GM18867 (cell line): ENCODE measurements at regions not wholly inside any gene's neighbourhood (a gene's known extent, or its start where the extent isn't known, plus 50 kb on each side); places are given as distances from the start of the nearest gene placed in this dataset.

Experiments used
- ATAC-seq: cut with Tn5 transposase; IDR thresholded peaks from one replicate; pipeline ENCODE4 v1.9.1; 2021; ENCODE audit warnings: mild to moderate bottlenecking, moderate library complexity; ENCODE audit not compliant: unreplicated experiment

- no peak for ATAC-seq
These were observed 1006.4 kb downstream of the ARAP2 start for GRCh38 chr4:35237924-35238323.

- no peak for ATAC-seq
These were observed 1005.5 kb downstream of the ARAP2 start for GRCh38 chr4:35238793-35239192.

GRCh38 chr4:35246493-35246892 lies 997.8 kb downstream of the ARAP2 start:
- no peak for ATAC-seq

GRCh38 chr4:35247047-35247446 lies 997.3 kb downstream of the ARAP2 start:
- no peak for ATAC-seq

GRCh38 chr4:35250331-35250730 lies 994.0 kb downstream of the ARAP2 start:
- no peak for ATAC-seq

DNA sequence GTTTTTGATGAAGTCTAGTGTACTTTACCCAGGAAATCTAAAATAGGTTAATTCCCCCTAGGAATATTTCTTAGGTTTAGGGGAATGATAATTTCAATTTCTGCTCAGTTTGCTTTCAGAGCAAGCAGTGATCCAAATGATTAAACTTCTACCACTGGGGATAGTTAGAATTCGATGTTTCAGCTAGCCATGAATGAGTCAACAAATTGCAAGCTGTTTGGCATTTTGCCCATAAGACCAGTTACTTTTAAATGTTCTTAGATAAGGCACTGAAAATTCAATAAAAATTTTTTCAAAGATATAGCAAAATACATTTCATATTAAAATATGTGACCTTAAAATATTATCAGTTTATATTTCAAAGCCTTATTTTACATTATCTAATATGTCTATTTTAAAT lies 993.6 kb downstream of the ARAP2 start:
- ATAC-seq: no peak

DNA sequence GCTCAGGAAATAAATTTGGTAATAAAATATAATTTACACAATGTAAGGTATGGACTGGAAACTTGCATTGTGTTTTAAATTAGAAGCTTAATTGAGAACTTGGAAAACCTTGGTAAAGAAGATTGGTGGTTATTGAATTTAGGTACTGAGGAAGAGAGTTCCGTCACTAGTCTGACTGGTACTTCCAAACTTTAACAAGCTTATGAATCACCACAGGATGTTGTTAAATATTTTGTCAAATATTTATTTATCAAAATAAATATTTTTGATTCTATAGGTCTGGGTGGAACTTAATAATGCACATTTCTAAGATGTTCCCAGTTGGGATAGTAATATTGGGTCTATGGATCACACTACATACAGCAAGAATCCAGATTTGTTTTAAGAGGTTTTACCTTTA lies 992.2 kb downstream of the ARAP2 start:
- no peak for ATAC-seq

DNA sequence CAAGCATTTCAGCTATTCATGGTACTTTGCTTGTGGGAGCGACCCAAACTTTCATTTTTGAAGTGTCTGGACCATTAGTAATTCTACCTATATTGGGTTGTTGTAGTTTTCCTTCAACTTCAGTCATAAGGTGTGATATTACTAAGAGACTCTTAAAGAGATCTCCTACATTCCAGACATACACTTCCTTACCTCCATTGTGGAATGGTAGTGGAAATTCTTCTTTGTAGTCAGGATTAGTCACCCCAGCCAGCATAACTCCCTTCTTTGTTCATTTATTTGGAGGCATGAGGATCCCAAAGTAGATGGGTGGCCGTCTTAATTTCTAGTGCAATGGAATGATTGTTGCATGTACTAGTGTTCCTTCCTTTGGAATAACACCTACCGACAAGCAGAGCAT lies 991.4 kb downstream of the ARAP2 start:
- ATAC-seq: no peak

DNA sequence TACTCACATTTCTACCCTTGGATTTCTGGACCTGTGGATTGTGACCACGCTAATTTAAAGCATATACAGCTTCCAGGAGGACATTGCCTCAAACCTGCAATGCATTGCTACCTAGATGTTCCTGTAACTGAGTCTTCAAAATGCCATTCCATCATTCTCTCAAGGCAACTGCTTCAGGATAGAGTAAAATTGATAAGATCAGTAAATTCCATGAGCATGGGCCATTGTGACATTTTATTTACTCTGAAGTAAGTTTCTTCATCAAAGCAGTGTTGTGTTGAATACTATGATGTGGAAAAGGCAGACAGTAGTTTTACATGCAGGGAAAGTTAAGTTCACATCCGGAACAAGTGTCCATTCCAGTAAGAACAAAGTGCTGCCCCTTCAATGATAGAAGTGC lies 991.0 kb downstream of the ARAP2 start:
- no peak for ATAC-seq

DNA sequence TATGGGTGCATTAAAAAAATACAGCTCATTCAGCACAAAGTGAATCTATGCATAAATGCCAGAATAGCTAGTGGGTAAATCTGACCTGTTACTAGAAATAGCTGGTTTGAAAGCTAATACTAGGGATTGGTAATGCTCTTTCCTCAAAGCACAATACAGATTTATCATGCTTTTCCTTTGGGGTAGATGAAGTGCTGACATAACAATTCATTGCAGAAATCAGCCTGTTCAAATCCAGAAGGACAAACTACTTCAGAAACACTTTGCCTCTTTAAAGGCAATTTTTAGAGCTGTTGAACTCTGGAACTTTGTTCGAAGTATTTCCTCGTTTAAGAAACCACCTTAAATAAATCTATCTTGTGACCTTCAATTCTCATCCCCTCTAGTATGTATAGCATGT lies 957.9 kb downstream of the ARAP2 start:
- ATAC-seq: no peak

GRCh38 chr4:35300996-35301774 lies 943.1 kb downstream of the ARAP2 start:
- ATAC-seq: no peak

DNA sequence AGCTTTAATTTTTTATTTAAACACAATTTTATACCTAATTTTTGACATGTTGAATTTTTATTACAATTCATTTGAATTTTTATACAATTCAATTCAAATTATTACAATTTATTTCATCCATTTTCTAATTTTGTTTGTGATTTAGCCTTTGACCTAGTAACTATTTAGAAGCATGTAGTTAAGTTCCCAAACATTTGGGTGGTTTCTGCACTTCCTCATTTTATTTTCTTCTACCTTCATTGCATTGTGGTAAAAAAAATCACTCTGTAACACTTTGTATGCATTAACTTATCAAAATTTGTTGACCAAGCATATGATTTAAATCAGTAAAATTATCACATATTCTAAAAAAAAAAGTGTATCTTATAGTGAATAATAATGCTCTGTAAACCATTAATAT lies 928.9 kb downstream of the ARAP2 start:
- no peak for ATAC-seq

GRCh38 chr4:35325908-35326453 lies 918.3 kb downstream of the ARAP2 start:
- no peak for ATAC-seq

GRCh38 chr4:35342833-35343232 lies 901.5 kb downstream of the ARAP2 start:
- no peak for ATAC-seq

GRCh38 chr4:35347276-35347675 lies 897.0 kb downstream of the ARAP2 start:
- no peak for ATAC-seq

DNA sequence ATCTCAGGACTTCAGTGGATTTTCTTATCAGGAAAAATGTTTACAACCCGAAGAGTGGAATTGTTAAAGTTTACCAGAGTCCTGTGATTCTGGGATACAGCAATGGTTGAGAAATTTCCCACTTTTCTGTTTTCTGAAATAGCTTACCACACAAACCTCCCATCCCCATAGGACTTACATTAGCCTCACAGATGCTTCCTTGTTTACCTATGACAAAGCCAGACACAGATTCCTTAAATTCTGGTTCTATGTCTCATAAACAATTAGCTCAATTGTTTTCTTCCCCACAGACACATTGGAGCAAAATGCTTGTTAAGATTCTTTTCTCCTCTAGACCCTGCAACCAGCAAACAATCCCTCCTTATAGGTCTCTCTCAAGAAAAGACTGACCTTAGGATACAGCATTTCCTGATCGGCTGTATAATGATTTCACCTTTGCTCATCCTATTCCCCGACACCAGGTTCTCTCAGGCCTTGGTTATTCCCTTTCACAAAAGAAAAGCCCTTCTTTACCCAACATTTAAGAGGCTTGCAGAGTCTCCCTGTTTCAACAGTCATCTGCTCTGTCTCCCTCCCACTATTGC lies 886.2 kb downstream of the ARAP2 start:
- no peak for ATAC-seq

DNA sequence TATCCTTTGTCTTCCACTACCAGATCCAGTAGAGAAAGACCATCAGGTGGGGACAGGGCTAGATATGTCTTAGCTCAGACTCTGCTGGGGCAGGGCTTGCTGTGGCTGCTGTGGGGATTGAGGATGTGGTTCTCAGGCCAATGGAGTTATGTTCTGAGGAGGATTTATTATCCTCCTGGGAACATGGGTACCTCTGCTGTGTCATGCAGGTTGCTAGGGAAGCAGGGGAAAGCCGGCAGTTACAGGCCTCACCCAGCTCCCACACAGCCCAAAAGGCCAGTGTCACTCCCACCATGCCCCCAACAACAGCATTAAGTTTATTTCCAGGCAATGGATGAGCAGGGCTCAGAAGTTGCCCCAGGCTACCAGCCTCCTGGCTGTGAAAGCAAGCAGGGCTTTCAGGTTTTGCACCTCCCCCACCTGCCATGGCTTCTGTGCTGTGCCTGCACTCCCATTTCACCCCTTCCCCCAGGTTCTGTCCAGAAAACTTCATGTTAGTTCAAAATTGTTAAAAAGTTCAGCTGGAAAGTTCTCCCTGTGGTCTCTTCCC lies 879.9 kb downstream of the ARAP2 start:
- ATAC-seq: no peak

DNA sequence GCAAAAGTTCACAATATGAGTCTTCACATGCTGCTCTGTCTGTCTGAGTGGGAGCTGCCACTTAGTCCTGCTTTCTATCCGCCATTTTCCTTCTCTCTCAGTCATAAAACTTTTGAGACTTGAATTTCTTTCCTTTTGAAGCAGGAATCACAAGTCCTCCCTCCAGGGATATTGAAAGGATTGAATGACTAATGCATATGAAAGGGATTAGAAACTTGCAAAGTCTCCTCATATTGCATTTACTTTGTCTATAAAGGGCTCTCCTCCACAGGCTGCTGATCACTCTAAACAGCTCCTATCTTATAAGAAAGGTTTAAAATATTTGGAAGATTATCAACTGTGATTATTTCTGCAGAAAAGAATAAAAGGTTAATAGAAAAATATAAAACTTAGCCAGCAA lies 879.1 kb downstream of the ARAP2 start:
- ATAC-seq: no peak

DNA sequence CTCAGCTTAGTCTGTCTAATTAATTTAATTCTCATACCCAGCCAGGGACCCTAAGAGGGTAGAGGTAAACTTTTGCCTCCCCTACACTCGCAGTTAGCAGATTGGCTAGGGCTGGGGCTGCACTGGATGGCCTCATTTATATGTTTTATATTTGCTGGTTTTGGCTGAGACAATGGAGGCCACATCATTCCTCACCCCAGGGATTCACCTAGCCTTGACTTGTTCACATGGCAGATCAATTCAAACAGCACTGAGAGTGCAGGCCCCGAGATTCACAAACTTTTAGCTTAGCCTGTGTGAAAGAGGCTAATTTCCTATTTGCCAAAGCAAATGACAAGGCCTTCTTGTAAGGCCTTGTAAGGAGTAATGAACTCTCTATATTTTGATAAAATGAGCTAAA lies 844.4 kb downstream of the ARAP2 start:
- no peak for ATAC-seq

GRCh38 chr4:35423104-35423503 lies 821.2 kb downstream of the ARAP2 start:
- no peak for ATAC-seq

DNA sequence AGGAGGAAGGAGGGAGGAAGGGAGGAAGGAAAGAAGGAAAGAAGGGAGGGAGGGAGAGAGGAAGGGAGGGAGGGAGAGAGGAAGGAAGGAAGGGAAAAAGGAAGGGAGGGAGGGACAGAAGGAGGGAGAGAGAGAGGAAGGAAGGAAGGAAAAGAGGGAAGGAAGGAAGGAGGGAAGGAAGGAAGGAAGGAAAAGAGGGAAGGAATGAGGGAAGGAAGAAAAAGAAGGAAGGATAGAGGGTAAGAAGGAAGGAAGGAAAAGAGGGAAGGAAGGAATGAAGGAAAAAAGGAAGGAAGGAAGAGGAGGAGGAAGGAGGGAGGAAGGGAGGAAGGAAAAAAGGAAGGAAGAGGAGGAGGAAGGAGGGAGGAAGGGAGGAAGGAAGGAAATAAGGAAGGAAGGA lies 796.8 kb downstream of the ARAP2 start:
- ATAC-seq: no peak

DNA sequence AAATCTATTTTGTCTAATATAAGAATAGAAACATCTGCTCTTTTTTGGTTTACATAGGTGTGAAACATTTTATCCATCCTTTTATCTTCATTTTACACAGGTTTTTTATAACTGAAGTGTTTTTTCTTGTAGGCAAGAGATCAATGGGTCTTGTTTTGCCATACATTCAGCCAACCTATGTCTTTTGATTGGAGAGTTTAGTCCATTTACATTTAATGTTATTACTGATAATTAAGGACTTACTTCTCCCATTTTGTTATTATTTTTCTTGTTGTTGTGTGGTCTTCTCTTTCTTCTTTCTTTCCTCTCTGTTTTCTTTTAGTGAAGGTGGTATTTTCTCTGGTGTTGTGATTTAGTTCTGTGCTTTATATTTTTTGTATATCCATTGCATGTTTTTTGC lies 785.3 kb downstream of the ARAP2 start:
- no peak for ATAC-seq
